ENCODE measurements at regions not wholly inside any gene's neighbourhood (a gene's known extent, or its start where the extent isn't known, plus 50 kb on each side); places are given as distances from the start of the nearest gene placed in this dataset.

GRCh38 chr12:127445581-127446139 lies 821.3 kb upstream of the TMEM132C start:
- Histone ChIP-seq H3K27ac (no peak overlapping the region), H3K4me3 (no peak overlapping the region)
- DNase-seq (ENCODE audit: low spot score), result no peak
- TF ChIP-seq, protein P1, sequence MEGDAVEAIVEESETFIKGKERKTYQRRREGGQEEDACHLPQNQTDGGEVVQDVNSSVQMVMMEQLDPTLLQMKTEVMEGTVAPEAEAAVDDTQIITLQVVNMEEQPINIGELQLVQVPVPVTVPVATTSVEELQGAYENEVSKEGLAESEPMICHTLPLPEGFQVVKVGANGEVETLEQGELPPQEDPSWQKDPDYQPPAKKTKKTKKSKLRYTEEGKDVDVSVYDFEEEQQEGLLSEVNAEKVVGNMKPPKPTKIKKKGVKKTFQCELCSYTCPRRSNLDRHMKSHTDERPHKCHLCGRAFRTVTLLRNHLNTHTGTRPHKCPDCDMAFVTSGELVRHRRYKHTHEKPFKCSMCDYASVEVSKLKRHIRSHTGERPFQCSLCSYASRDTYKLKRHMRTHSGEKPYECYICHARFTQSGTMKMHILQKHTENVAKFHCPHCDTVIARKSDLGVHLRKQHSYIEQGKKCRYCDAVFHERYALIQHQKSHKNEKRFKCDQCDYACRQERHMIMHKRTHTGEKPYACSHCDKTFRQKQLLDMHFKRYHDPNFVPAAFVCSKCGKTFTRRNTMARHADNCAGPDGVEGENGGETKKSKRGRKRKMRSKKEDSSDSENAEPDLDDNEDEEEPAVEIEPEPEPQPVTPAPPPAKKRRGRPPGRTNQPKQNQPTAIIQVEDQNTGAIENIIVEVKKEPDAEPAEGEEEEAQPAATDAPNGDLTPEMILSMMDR (IDR thresholded peaks at IDR 0.05), result no peak

GRCh38 chr12:127448906-127449305 lies 818.1 kb upstream of the TMEM132C start:
- DNase-seq (ENCODE audit: low spot score), result no peak
- TF ChIP-seq, protein P1 (IDR thresholded peaks at IDR 0.05), result no peak
- no peak overlapping the region for H3K4me3 ChIP-seq
- H3K27ac ChIP-seq, result no peak overlapping the region

DNA sequence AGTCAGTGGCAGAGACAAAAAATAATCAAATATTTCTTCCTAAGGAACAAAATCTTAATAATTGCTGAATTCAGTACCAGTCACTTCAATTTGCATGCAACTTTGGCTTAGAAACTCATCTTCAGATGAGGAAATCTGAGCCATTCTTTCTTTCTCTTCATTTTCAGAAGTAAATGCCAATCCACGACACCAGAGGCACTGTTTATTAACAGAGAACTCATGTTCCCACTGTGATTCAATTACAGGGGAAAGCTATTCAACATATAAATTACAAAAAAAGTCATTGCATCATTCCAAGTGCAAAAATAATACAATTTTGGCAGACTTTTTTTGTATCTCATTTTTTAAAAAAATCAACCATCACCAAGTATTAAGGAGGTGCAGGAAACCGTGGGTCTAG lies 816.1 kb upstream of the TMEM132C start:
- no peak overlapping the region for H3K4me3 ChIP-seq
- TF ChIP-seq, protein P1 (IDR thresholded peaks at IDR 0.05), result no peak
- no peak for DNase-seq (ENCODE audit: low spot score)
- H3K27ac ChIP-seq, result no peak overlapping the region

DNA sequence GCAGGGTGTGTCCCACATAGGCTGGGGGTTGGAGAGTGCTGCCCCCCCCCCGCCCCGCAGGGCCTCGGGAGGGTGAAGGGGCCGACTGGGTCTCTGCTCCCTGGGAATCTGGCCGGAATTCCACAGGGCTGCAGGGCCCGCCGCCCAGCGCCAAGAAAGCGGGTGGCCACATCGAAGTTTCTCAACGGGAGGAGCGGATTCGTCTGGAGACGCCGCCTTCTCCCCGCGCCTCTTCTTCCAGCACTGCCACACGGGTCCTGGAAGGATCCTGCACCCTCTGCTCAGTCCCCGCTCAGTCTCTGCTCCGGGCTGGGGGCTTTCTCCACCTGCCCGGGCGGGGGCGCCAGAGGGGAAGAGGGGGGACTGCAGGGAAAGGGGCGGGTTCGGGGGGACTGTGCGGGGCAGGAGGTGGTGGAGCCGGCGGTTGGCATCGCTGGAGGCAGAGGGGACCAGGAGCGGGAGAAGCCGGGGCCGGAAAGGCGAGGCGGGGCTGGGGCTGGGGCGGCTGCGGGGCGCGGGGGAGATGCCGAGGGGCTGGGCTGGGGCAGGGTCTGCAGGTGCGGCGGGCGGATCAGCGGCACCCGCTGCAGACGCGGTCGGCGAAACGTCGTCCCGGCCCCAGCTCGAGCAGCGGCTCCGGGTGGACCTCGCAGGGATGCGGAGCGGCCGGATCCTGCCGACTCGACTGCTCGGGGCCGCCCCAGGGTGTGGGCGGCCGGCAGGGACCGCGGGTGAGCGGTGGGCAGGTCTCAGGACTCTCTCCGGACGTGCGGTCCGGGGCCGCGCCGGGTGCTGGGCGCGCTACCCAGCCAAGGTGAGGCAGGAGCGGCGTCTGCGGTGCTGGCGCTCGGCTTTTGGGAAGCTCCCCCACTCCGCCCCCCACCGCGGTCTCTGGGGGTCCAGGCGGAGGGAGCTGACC lies 811.4 kb upstream of the TMEM132C start:
- H3K27ac ChIP-seq, result no peak overlapping the region
- TF ChIP-seq, protein P1 (IDR thresholded peaks at IDR 0.05), result no peak
- H3K4me3 ChIP-seq, result peak overlapping the region; percentile 61
- DNase-seq (ENCODE audit: low spot score), result no peak

DNA sequence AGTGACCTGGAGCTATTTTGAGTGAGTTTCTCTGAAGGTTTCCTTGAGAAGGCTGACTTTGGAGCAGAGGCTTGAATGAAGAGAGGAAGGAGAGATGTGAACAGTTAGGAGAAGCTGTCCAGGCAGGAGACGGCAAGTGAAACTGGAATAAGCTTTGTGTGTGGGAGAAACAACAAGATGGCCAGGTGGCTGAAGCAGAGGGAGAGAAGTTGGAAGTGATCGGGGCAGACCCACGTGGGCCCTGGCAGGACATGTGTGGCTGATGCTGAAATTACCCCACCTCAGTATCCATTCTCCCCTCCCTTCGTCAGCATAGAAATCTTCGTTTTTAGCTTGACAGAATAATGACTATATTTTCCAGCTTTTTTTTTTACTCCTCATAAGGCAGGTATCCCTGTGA lies 809.2 kb upstream of the TMEM132C start:
- TF ChIP-seq, protein P1 (IDR thresholded peaks at IDR 0.05), result no peak
- Histone ChIP-seq H3K4me3 (no peak overlapping the region), H3K27ac (no peak overlapping the region)
- DNase-seq (ENCODE audit: low spot score), result no peak

GRCh38 chr12:127459166-127459565 lies 807.8 kb upstream of the TMEM132C start:
- no peak for DNase-seq (ENCODE audit: low spot score)
- Histone ChIP-seq H3K27ac (no peak overlapping the region), H3K4me3 (no peak overlapping the region)
- TF ChIP-seq, protein P1 (IDR thresholded peaks at IDR 0.05), result no peak

DNA sequence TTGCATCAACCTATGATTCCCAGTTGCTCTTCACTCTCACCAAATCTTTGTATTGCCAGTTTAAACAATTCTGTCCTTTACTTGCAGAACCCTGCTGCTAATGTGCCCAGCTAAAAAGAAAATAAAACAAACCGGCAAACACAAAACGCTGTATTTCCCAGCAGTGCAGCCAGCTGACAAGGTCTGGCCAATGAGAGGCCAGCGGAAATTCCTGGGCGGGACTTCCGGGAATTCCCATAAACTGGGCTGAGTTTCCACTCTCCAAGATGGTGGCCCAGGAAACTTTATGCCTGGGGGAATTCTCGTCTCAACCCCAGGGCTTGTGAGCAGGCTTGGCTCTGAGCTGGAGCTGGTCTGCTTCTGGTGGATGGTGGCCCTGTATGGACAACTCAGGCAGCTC lies 807.3 kb upstream of the TMEM132C start:
- TF ChIP-seq, protein P1 (IDR thresholded peaks at IDR 0.05), result no peak
- no peak for DNase-seq (ENCODE audit: low spot score)
- H3K27ac ChIP-seq, result no peak overlapping the region
- H3K4me3 ChIP-seq, result no peak overlapping the region

Measured in coronary artery (tissue), 2 donors.